ENCODE measurements at regions not wholly inside any gene's neighbourhood (a gene's known extent, or its start where the extent isn't known, plus 50 kb on each side); places are given as distances from the start of the nearest gene placed in this dataset.

DNA sequence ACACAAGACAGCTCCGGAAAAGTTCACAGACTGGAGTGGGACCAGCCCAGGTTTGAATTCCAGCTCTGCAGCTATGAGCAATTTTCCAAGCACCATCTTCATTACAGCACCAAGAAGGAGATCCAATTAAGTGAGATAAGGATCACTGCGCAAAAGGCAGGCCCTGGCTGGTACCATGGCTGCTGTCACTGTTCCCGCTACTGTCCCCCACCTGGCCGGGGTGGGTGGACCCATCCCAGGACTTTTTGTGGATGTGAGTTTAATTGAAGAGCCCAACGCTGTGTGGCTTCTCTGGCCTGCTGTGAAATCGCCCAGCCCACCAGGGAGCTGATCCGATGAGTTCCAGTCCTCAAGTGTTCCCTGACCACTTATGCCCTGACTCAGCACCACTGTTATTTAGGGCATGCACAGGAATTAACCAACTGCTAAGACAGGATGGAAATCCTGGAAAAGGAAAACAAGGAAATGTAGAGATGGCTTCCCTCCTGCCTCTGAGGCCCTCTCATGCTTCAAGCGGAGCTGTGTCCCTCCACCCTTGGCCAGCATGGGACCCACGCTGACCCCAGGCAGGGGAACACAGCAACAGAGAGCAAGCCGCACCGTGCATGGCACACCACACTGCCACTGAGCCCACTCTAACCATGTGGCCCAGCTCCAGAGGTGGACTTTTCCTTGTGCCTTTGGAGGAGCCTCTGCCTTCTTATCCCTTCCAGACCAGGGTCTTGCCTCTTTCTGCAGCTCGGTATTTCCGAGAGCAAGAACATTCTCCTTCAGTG lies 150.0 kb upstream of the CST7 start:
- DNase-seq = no peak

DNA sequence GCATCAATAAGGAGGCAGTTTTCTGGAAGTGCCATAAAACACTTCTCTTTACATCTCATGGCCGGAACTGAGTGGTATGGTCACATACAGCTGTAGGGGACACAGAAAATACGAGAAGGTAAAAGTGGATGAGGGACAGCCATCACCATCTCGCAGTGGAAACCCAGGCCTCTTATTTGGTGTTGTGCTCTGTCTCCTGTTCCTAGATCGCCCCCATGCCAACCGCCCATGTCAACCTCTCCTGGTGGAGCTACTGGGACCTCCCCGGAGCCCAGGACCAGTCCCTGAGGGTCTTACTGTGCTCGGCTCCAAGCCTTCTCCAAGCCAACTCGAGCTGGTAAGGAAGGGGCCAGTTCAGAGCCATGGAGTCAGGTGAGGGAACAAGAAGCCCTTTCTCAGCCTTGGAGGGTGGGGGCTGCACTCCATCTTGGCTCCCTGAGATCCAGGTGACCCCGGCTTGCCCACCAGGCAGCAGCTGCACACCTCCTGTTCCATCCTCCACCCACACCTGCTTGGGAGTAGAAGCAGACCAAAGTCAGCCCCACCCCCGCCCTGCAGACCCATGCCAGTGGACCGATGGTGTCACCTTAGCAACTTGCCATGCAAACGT lies 149.0 kb upstream of the CST7 start:
- DNase-seq = no peak

DNA sequence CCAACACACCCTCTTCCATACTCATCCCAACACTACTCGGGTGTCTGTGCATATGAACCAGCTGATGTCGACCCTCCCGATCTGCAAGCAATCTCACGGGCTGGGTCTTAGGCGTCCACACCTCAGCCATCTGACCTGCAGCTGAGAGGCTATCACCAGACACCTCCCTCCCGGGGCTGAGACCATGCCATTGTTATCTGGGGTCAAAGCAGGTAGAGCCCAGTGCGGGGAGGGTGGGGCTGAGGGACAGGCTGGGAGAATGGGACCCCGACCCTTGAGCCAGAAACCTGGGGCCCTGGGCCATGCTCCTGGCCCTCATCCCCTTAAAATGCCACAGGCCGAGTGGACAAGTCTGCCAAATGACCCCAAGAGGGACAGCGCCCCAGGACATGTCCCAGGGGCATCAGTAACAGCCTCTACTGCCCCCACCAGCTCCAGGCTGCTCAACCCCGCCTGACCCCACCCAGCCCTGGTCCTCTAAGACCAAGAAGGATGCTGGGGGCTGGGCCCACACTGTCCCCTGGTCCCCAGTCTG lies 146.7 kb upstream of the CST7 start:
- no peak for DNase-seq

DNA sequence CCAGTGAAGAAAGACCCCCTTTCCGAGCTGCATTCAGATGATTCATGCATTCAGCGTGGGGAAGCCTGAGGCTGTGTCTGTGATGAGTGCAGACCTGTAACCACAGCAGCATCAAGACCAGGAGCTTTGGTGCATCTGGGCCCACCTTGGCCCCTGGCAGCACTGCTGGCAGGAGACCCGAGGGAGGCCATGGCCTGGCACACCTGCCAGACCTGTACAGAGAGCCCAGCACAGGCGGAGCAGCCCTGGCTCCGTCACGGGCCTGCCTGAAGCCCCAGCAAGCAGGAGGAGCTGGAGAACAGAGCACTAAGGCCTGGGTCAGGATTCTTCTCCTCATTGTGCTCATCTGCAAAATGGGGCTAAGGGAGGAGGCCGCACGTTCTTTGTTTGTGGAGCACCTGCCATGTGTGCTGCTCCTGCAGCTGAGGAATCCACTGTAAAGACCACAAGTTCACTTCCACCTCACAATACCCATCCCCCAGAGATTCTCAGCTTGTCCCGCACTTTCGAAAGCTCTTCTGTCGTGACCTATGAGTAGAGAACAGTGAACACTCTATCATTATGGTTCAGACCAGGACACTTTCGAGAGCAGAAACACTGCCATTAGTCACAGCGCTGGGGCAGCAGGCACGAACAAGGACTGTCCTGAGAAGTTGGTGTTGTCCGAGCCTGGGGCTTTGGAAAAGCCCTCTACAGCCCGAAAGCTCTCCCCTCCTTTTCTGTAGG lies 144.4 kb upstream of the CST7 start:
- no peak for DNase-seq

DNA sequence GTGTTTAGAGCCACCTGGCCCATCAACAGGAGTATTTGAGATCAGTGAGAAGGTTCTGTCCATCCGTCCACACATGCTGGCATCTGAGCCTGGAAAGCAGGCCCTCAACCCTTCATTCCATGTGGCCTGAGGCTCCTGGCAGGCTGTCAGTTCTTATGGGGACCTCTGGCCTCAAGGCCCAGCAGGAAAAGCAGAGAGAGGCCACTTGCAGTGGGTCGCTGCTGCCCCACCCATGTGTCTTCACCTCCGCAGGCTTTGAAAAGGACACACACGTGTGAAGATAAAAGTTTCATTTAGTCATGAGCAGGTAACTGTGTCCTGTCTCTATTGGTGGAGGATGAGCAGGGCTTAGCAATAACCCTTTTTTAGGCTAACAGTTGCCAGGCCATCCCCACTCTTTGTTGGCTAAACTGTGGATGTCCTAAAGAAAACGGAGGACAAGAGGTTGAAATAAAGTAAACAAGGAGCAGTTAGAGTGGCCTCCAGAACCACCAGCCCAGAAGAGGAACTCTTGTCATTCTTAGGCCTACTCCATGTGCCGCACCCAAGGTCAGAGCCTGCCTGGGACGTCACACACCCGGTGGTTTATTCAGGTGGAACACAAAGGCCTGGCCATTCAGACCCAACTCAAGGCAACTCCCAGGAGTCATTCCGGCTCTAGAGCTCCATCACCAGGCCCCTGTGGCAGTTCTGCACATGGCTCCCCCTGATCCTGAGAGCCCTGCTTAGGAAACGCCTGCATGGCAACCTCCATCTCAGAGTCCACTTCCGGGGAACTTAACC lies 143.4 kb upstream of the CST7 start:
- DNase-seq = no peak

DNA sequence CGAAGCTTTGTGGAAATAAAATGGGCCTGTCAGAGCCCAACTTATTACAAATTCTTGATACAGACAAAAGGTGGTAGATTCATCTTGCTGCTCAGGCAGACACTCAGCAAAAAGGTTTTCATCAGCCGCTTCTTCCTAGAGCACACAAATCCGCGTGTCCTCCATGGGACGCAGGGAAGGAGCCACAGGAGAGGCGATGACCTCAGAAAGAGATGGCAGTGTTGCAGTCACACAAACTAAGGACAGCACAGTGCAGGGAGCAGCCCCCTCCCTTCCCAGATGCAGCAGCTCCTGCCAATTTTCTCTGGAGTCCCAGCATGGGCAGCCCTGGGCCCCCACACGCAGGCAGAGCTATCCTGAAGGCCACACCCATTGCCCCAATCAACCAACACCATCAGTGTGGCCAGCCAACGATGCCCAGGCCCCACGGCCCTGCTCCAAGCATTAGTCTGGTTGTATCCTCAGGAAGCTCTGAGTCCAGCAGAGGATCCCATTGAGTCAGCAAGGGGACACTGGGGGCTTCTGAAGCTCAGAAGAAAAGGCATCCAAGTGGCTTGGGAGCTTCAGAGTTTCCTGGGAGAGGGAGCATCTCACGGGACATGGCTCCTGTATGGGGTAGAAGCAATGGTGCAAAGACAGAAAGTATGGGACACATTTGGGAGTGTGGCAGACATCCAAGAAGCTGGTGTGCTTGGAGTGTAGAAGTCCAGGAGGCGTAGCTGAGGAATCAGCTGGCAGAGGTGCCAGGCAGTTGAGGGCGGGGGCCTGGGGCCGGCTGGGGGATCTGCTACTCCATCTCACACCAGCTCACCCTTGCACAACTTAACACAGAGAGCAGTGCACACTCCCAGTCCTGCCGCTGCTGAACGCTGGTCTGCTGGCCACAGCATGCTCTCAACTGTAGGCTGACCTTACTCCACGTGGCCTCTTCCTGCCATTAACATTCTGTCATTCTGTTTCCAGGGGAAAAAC lies 142.1 kb upstream of the CST7 start:
- no peak for DNase-seq

DNA sequence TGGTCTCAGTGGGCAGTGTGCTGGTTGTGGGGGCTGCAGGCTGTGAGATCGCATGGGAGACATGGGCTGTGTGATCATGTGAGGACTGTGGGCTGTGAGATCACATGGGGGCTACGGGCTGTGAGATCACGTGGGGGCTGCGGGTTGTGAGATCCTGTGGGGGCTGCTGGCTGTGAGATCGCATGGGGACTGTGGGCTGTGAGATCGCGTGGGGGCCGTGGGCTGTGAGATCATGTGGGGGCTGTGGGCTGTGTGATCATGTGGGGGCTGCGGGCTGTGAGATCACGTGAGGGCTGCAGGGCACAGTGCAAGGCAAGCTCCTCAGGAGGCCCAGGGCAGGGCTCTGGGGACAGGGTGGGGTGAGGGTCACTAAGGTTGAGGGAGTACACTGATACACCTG lies 140.5 kb upstream of the CST7 start:
- no peak for DNase-seq

DNA sequence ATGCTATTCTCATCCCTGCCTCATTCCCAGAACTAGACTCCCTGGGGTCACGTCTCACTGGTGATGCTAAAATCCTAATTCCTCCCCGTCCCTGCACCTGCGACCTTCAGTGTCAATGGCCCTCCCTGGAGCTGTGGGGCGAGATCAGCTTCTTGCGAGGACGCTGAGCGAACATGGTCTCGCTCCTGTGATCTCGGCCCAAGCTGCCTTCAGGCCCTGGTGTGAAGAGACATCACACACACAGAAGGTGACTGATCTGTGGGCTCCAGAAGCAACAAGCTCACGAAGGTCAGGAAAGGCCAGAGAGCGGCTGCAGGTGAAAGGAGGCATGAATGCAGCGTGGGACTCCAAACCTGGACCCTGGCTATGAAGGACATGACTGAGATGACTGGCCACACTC lies 139.5 kb upstream of the CST7 start:
- no peak for DNase-seq

DNA sequence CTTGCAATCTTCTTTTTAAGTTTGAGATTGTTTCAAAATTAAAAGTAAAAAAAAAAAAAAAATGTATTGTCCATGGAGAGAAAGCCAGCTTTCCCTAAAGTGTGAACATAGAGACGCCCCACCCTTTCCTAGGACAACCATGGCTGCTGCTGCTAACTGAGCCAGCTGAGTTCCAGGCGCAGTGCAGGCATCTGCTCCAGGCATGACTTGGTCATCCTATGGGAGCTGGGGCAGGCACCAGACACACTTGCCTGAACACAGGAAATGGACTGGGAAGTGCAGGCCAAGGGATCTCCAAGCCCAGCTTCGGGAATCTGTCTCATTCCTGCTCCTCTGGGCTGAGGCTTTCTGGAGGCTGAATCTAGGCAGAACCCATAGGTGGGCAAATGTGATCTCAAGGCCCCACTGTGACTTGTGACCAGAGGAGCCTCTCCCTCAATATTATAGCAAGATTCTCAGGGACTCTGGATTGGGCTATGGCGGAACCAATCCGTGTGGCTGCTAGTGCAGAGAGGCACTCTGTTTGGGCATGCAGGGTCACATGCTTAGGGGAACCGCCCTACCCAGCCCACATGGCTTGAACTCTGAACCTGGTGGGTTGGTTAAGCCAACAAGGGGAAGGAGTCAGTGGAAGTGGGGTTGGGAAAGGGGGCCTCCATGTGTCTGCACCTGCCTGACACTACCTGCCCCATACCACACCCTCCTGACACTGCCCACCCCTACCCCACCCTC lies 138.2 kb upstream of the CST7 start:
- no peak for DNase-seq

DNA sequence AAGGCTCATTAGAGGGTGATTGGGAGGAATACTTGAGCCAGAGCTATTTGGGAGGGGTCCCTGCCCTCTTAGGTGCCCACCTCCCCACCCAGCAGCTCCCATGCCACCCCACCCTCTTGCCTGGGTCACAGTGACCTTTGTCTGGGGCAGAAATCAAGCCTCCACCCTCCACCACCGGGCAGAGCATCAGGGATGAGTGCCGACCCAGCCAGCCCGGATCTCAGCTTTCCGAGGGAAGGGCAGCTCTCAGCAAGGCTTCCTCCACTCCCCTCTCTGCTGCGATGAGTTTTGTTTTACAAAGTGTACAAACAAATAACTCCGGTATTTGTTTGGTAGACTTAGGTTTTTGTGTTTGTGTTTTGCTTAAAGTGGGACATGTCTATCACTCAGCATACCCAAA lies 136.7 kb upstream of the CST7 start:
- no peak for DNase-seq

DNA sequence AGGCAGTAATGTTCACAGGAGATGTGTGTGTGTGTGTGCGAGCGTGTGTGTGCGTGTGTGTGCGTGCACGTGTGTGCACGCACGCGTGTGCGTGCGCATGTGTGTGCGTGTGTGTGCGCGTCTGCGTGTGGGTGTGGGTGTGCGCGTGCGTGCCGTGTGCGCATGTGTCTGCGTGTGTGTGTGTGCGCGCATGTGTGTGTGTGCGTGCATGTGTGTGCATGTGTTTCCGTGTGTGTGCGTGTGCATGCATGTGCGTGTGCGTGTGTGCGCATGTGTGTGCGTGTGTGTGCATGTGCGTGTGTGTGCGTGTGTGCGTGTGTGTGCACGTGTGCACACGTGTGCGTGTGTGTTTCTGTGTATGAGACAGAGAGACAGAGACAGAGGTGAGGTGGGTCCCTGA lies 136.0 kb upstream of the CST7 start:
- no peak for DNase-seq

DNA sequence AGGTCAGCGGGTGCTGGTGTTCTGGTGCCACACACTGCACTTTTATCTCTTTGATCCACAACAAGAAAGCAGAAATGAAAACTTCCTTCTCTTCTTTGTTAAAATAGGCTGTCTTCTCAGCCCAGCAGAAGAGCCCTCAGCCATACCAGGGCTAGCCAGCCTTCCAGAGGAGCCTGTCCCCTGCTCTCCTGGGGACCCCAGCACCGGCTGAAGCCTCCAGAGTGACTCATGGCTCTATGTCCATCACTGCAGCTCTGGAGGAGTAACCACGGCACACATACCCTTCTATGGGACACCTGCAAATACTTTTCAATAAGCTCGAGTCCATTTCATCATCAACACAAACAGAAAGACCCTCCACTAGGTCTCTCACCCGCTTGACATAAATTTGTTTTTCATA lies 135.6 kb upstream of the CST7 start:
- no peak for DNase-seq

DNA sequence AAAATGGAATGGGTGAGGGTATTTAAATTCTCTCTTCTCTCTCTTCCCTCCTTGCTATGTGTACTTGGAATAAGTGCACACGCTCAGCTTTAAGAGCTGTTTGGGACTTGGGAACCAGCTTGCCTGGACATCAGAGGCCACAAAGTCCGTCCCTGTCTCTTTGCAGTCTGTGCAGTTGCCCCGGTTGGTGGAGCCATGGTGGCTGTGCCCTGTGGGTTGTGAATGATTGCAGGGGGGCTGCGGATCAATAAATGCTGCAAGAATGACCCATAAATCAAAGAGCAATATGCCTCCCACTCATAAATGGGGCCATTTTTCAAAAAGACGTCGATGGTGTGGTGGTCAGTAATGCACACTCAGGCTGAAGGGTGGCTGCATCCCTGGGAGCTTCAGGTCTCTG lies 135.1 kb upstream of the CST7 start:
- DNase-seq = no peak

DNA sequence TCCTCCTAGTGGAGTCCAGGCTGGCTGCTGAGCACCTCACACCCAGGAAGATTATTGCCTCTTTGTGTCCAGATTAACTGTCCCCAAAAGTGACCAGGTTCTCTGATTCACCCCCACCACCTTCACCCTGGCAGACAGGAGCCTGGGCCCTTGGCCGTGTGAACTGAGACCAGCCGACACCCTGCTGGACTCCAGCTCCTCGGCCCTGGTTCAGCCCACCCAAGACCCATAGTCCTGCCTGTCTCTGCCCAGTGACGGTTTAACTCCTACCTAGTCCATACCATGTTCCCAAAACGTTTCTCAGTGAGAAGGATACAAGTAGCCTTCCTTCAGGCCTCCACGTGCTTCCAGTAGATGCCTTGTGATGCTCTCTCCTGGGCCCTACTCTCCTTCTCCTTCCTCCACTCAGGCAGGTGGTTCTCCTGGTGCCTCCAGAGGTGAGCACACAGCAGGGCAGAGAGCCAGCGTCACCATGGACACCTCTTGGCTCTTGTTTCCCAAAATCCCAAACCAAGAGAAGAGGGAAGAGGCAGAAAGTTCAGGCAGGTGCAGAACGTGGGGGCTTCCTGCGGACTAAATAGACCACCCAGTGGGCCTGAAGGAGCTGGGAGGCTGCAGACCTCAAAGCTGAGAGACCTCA lies 134.4 kb upstream of the CST7 start:
- DNase-seq = no peak

DNA sequence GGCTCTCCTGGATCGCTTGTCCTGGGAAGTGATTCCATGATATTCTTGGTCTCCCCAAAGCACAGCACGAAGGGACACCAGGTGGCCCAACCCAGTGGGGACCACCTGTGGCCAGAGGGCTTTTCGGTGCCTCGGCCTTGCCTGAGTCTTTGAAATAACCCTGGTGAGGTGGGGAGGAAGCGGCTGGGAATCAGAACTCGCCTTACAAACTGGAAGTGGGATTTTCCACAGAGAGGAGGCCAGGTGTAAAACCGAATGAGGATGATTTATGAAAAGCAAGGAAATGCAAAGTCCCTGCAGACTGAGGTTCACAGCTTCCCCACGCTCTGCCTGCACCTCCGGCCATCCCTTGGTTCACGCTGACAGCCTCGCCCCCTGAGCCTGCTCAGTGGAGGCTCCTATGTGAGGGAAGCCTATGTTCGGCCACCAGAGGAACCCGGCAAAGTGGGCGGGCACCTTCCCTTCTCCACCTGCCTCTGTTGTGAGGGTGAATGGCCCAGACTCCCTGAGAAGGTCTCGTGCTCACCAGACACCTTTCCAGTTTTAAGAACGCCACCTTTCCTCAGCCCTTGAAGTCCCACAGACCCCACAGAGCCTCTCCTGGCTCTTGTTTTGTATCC lies 133.8 kb upstream of the CST7 start:
- no peak for DNase-seq

DNA sequence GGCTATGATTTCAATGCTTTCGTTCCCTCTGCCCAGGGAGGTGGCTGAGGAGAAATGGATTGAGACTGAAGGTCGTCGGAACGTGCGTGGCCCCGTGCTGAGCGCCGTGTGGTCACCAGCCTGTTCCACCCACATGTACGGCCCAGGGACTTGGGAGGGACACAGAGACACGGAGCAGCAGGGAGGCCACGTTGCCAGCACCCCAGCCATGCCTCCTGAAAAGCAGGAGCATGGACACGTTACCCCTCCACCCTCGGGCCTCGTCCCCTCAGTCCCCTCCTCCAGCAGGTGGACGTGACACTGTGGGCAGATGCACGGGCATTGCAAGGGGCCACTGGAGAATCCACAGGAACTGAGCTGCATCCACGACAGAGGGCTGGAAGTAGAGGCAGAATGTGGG lies 133.1 kb upstream of the CST7 start:
- DNase-seq = no peak

DNA sequence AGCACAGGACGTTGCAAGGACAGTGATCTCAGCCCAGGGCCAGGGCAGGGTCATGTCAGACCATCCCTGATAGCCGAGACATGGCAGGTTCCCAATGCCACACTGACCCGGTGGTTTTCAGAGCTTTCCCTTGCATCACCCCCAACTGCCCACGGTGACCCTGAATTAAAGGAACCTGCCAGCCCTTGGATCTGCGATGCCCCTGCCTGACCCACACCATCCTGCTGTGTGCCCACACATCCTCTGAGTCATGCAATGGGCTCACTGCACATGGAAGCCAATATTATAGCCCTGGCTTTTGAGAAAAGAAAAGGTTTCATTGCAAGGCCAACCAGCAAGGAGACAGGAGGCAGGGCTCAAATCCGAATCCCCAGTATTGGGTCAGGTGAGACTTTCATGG lies 132.6 kb upstream of the CST7 start:
- DNase-seq = no peak

DNA sequence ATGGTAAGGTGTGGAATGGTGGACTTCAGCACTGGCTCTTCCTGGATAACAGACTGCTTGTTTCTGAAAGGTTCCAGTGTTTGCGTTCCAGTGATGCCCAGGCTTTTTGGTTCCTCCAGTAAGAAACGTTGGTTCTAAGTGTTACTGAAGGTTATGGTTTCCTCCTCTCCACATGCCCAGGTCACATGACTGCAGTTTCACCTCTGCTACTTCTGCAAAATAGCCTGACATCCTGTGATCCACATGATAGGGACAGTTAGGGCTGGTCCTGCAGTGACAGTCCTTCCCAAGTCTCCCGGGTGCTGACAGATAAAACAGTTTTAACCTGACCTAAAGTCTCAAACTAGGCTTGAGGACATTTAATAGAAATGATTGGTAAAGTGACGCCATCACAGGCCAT lies 132.2 kb upstream of the CST7 start:
- no peak for DNase-seq

DNA sequence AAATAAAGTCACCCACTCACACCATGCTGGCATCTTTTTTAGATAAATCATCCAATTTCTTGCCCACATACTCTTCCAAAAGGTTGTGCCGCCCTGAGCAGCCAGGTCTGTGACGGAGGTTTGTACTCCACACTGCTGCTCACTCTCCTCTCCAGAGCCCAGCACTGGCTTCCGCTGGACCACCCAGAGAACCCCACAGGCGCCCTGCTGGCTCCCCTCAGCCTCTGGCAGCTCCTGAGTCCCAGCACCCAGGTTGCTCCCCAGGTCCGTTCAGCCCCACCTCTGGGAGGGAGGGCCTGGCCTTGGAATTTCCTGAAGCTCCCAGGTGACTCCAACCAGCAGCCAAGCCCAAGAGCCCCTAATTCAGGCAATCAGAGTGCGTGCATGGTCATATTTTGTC lies 131.7 kb upstream of the CST7 start:
- no peak for DNase-seq

DNA sequence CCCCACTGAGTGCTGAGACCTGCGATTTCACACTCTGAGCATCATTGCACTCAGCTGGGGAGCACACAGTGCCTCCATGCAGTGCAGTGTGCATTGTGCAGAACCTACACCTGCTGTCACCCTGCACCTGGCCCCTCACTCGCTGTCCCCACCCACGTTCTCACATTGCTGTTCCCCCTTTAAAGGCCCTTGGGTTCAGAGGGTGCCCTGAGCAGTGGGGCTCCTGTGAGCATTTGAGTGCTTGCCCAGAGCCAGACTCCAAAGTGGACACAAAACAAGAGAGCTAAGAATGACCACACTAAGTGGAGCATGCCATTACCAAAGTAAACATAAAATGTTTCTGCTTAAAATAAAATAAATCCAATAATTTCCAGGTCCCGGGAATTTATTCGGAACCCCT lies 131.0 kb upstream of the CST7 start:
- no peak for DNase-seq

All from DMS 273 treated with DMSO at 0.1 percent for 48 hours (cell line).